ENCODE measurements at regions not wholly inside any gene's neighbourhood (a gene's known extent, or its start where the extent isn't known, plus 50 kb on each side); places are given as distances from the start of the nearest gene placed in this dataset.

- DNase-seq (ENCODE audit: low read depth in 2 of 2) = no peak
Observed at GRCh38 chr6:40848038-40848437, 191.0 kb downstream of the UNC5CL start.

GRCh38 chr6:40845553-40845952 is 193.5 kb downstream of the UNC5CL start:
- peak; percentile 62 to 66 for DNase-seq (ENCODE audit: low read depth in 2 of 2)

GRCh38 chr6:40844246-40844645 is 194.8 kb downstream of the UNC5CL start:
- no peak for DNase-seq (ENCODE audit: low read depth in 2 of 2)

- DNase-seq (ENCODE audit: low read depth in 2 of 2) = no peak
Observed at GRCh38 chr6:40841721-40842120, 197.3 kb downstream of the UNC5CL start.

- no peak for DNase-seq (ENCODE audit: low read depth in 2 of 2)
Observed at GRCh38 chr6:40832691-40833090, 206.3 kb downstream of the UNC5CL start.

GRCh38 chr6:40831381-40831780 is 207.6 kb downstream of the UNC5CL start:
- DNase-seq (ENCODE audit: low read depth in 2 of 2) = no peak

- no peak for DNase-seq (ENCODE audit: low read depth in 2 of 2)
Observed at GRCh38 chr6:40825102-40825501, 213.9 kb downstream of the UNC5CL start.

- peak; percentile 79 to 84 for DNase-seq (ENCODE audit: low read depth in 2 of 2)
Observed at GRCh38 chr6:40823917-40824891, 214.8 kb downstream of the UNC5CL start.

- DNase-seq (ENCODE audit: low read depth in 2 of 2) = peak in 1 of 2 donors; percentile 13
Observed at GRCh38 chr6:40822619-40823018, 216.4 kb downstream of the UNC5CL start.

GRCh38 chr6:40819182-40819834 is 219.7 kb downstream of the UNC5CL start:
- no peak for DNase-seq (ENCODE audit: low read depth in 2 of 2)

GRCh38 chr6:40817369-40817768 is 221.7 kb downstream of the UNC5CL start:
- DNase-seq (ENCODE audit: low read depth in 2 of 2) = no peak

- DNase-seq (ENCODE audit: low read depth in 2 of 2) = no peak
Observed at GRCh38 chr6:40816601-40817000, 222.4 kb downstream of the UNC5CL start.

GRCh38 chr6:40815731-40816130 is 223.3 kb downstream of the UNC5CL start:
- no peak for DNase-seq (ENCODE audit: low read depth in 2 of 2)

GRCh38 chr6:40810171-40810570 is 223.0 kb upstream of the LRFN2 start:
- peak; percentile 25 to 54 for DNase-seq (ENCODE audit: low read depth in 2 of 2)

- no peak for DNase-seq (ENCODE audit: low read depth in 2 of 2)
Observed at GRCh38 chr6:40809627-40810026, 222.5 kb upstream of the LRFN2 start.

GRCh38 chr6:40807484-40807883 is 220.3 kb upstream of the LRFN2 start:
- DNase-seq (ENCODE audit: low read depth in 2 of 2) = peak in 1 of 2 donors; percentile 15

- DNase-seq (ENCODE audit: low read depth in 2 of 2) = peak in 1 of 2 donors; percentile 20
Observed at GRCh38 chr6:40806256-40806864, 219.2 kb upstream of the LRFN2 start.

GRCh38 chr6:40805336-40805735 is 218.2 kb upstream of the LRFN2 start:
- no peak for DNase-seq (ENCODE audit: low read depth in 2 of 2)

GRCh38 chr6:40804905-40805304 is 217.7 kb upstream of the LRFN2 start:
- peak; percentile 12 to 17 for DNase-seq (ENCODE audit: low read depth in 2 of 2)

- no peak for DNase-seq (ENCODE audit: low read depth in 2 of 2)
Observed at GRCh38 chr6:40803897-40804702, 216.9 kb upstream of the LRFN2 start.

- DNase-seq (ENCODE audit: low read depth in 2 of 2) = no peak
Observed at GRCh38 chr6:40802481-40802880, 215.3 kb upstream of the LRFN2 start.

Data from lung microvascular endothelial cell (primary cell).